ENCODE measurements at regions not wholly inside any gene's neighbourhood (a gene's known extent, or its start where the extent isn't known, plus 50 kb on each side); places are given as distances from the start of the nearest gene placed in this dataset.

DNA sequence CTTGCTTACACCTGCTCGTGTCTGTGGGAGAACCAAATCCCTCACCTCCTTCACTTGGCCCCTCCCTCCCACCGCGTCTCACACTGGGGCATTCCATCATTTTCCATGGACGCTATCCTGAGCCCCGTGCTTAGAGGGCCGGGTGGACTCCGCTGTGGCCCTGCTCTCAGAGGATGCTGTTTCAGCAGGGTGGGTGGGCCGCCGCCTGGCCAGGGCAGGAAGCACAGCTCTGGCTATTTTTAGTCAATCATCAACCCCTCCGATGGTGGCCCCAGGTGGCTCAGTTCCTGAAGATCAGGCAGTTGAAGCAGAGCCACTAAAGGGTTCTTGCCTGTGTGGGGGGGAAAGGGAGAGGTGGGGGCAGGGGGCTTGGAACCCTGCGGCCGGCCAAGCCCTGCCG lies 230.3 kb downstream of the ENGASE start:
- DNase-seq, result no peak

DNA sequence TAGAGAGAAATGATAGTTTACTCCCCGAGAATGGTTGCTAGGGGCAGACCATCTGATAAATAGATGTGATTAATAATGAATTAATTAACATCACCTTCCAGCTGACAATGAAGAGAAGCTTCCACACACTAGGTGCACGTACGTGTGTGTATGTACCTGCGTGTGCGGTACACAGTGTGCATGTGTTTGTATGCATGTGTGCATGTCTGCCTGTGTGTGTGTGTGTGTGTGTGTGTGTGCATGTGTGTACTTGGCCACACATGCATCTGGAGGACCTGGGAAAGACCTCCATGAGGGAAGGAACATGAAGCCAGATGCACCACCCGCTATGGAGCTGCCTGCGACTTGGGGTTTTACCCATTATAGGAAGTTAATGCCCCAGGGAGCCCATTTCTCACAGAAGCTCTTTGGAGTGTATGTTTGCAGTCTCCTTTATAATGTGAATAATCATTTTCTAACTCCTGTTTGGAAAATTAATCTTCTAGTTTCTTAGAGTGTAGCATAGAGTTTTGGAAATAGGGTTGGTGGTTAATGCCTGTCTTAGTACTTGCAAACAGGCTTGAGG lies 229.1 kb downstream of the ENGASE start:
- no peak for DNase-seq

DNA sequence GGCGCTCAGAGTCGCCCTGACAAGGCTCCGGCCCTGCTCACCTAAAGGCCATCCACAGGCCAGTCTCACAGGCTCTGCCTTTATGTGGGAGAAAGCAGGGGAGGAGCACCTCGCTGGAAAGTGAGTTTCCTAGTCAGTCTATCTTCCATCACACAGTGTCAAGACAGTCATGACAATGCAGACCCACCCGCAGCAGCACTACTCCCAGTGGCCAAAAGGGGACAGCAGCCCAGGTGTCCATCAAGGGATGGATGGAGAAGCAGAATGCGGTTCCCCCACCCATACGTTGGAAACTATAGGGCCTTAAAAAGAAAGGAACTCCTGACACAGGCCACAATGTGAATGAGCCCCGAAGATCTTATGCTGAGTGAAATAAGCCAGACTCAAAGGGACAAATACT lies 226.8 kb downstream of the ENGASE start:
- no peak for DNase-seq

DNA sequence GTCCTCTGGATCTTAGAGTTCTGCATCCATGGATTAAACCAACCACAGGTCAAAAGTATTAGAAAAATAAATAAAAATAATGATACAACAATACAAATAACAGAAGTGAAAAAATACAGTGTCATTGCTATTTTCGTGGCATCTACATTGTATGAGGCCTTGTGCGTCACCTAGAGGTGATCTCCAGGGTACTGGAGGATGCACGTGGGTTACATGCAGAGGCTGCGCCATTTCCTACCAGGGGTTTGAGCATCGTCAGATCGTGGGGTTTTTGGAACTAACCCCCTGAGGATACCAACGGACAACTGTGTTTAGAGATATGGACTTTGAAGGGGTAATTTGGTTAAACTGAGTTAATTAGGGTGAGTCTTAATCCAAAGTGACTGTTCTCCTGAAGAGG lies 224.7 kb downstream of the ENGASE start:
- DNase-seq, result no peak

DNA sequence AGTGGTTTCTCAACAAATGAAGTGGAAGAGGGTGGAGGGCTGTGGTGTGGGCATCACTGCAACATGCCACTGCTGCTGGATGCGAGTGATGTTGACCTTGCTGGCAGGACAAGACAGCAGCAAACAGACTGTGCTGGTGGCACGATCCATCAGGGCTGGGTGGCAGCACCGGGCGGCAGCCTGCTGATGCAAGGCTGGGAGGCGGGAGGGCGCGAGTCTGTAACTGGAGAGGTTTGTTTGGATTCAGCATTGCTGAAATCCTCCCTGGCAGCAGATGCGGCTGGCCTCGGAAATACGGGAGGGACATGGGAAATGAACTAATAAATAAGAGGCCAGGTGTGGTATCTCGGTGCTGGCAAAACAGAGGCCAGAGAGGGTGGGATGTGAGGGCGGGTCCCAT lies 224.2 kb downstream of the ENGASE start:
- DNase-seq, result no peak

DNA sequence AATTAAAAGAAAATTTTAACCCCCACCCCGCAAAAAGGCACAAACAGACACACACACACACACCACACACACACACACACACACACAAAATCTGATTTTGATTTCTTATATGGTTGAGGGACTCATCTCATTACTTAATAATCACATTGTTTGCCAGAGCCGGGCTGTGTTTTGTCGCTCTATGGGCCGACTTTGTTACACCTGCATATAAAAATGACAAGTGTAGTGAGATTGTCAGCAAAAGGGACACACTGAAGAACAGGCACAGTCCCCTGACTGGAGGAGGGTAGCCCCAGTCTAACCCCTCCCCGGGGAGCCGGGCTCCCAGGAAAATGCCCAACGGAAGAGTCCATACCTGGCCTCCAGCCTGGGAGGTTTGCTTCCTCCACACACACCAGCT lies 221.6 kb downstream of the ENGASE start:
- no peak for DNase-seq

DNA sequence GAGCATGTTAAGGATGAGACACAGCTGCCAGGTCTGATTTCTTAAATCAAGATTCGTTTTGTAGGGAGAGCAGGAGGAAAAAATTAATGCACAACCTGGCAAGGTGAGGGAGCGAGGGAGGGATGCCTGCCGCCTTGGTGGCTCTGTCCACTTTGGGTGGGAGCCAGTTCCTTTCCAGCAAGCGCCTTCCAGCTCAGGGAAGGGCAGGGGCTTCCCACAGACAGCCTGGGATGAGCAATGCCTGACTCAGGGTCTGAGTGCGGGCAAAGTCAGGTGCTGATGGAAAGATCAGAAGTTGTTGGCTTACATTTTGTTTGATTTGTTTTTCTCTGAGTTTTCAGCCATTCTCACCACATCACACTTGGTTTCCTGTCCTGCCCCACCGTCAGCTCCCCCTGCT lies 220.7 kb downstream of the ENGASE start:
- no peak for DNase-seq

DNA sequence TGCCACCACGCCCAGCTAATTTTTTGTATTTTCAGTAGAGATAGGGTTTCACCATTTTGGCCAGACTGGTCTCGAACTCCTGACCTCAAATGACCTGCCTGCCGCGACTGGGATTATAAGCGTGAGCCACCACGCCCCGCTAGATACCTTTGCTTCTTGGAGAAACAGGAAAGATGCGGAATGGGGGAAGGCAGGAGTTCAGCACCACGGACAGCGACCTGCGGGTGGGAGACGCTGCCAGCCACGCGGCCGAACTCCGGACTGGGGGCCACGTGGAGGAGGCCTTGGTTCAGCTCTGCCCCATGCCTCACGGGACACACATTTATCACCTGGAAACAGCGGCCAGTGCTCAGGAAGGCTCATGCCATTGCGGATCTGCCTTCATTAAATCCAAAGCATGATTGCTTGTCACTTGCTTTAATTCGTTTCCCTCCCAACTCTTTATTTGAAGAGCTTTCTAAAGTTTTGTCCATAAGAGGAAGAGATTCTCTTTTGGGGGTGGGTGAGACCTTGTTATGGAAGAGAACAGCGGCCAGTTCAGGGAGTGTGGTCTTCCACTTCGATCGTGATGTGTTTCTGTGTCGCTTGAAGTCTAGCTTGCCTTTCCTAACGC lies 219.9 kb downstream of the ENGASE start:
- DNase-seq, result no peak

DNA sequence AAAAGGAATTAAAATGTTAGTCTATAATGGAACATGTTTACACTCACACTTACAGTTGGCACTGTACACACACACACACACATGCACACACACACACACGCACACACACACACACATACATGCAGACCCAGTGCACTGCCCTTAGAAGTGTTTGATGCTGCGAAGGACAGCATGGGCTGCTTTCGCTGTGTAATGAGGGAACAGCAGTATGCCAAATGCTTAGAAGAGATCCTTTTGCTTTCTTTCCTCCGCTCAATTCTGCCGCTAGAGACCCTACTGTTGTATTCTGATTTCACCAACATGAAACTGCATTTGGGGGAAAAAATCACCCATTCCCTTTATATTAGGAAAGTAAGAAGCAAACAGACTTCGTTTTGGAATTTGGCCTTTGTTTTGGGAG lies 217.9 kb downstream of the ENGASE start:
- DNase-seq, result no peak

DNA sequence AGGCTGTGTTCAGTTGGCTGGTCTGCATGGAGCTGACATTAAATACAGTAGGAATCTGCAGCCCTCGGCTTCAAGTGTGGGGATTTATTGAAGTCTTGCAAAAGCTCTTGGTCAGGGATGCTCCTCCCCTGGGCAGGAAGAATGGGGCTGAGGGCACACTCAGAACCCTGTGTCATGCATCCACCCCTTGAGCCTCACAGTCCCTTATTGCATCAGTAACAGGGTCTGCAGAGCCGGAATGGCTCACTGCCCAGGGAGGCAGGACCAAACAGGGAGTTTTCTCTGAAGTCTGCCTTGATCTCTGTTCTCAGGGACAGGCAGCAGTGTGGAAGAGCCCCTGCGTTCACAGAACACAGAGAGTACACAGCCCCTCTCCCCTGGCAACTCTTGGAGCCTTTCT lies 216.8 kb downstream of the ENGASE start:
- no peak for DNase-seq

DNA sequence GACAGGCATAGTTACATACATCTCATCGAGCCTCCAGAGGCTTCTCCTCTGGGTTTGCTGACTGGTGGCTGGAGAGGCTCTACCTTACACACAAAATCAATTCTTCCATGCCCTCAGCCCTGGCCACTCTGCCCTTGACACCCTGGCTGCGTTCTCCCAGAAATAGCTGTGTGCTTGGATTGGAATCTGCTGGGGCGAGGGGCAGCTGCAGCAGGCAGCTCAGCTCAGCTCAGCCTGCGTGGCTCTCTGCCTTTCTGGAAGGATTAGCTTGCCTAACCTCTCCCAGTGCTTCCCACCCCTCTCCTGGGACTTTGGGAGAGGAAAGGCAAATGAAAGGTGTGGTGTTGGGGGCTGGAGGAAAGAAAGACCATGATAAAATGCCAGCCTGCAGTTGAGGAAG lies 216.1 kb downstream of the ENGASE start:
- no peak for DNase-seq

DNA sequence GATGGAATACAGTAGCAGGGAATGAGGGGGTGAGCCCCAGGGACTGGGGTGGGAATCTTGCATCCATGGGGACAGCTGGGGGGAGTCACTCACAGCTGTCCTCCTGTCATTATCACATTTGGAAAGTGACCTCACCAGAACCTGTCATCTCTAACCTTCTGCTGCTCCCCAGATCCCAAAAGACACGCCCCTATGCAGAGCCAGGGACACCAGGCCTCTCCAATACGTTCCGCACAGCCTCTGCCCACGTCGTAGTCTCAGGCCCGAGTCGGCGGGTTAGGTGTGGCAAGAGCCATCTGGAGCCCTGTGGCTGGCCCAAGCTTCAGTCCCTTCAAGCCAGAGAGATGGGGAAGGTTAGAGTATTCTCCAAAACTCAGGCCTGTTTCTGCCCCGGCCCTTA lies 214.3 kb downstream of the ENGASE start:
- DNase-seq, result no peak

DNA sequence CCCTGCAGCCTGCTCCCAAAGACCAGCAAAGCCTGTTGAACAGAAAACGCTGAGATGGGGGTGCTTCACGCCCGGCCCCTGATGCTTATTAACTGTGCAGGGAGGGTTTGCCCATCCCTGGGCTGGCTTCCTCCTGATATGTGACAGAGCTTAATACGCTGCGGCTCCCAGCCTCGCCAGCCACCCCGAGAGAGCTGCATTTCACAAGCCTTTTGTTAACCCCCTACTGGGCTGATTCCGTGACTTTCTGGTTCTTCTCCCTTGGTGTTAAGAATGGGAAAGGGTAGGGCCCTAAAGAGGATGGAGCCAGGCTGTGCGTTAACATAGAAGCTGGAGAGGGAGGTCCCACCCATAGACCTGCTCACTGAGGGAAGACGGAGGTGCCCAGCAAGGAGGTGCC lies 211.8 kb downstream of the ENGASE start:
- DNase-seq, result no peak

DNA sequence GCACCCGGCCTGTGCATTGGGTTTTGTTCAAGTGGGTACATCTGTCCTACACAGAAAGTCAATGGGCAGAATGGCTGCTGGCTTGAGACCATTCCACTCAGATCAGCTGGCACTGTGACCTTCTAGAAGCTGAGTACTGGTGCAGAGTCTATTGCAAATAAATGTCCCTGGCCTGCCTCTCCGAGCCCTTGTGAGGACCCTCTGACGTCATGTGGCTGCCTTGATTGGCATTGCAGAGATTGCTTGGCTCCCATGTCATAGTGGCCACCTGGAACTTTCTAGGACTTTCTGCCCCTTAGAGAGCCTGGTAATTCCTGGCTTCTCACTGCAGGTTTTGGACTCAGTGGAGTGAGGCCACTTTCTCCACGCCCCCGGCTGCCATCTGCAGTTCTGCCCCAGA lies 211.3 kb downstream of the ENGASE start:
- no peak for DNase-seq

DNA sequence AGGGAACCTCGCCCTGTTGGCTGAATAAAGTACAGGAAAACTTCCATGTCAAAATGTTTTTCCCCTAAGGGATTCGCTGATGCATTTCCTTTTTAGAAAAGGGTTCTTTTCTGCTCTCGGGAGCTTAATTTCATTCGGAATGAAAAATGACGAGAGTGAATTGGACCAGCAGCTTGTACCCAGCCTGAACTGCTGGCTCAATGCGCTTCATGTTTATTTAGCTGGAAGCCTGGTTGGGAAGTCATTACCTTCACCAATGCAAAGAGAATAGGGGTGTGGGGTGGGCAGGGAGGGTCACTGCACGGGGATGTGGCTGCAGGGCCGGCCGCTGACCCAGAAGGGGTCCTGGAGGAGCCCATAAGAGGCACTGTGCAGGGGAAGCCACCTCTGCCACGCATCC lies 207.7 kb downstream of the ENGASE start:
- DNase-seq, result no peak

DNA sequence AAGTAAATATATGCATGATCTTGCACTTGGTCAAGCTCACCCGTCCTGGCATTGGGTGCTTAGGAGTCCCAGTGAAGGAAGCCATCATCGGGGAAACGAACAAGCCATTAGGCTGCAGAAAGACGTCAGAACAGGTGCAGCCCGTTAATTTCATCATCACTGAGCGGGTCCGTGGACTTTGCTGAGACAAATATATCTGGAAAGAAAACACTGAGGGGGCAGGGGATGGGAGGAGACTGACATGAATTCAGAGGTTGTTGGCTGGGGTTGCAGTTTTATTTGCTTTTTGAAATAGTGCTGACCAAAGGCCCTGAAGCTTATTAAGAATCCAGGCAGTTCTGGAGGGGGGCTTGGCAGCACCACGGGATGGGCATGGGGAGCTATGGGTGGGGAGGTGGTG lies 207.2 kb downstream of the ENGASE start:
- DNase-seq, result no peak

DNA sequence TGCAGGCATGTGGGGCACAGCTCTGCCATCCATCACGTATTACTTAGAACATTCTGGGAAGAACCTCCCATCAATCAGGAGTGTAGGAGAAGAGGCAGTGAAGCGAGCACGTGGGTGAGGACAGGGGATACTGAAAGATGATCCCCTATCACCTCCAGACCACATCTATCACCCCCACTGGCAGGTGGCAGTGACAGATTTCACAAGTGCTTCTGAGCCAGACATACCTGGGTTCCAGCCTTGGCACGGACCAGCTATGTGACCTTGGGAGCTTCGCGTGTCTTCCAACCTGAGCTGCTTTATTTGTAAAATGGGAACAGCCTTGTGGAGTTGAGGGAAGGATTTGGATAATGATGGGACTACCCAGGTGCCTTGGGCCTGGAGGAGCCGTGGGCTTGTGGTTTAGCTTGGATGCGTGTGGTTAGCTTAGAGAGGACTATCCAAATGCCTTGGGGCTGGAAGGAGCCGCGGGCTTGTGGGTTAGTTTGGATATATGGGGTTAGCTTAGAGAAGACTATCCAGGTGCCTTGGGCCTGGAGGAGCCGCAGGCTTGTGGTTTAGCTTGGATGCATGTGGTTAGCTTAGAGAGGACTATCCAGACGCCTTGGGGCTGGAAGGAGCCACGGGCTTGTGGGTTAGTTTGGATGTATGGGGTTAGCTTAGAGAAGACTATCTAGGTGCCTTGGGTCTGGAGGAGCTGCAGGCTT lies 206.4 kb downstream of the ENGASE start:
- DNase-seq, result no peak

DNA sequence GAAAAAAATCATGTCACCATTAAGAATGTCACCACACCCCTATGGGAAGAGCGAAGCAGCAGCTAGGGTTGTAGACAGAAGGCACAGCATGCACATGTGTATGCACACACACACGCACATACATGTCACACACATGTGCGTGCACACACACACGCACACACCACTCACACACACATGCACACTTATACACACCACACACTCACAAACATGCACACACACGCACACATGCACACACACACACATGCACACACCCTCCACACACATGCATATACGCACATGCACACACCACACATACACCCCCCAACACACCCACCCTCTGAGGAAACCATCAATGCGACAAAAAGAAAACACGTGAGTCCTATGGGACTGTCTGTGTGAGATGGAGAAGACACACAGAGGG lies 205.4 kb downstream of the ENGASE start:
- no peak for DNase-seq

DNA sequence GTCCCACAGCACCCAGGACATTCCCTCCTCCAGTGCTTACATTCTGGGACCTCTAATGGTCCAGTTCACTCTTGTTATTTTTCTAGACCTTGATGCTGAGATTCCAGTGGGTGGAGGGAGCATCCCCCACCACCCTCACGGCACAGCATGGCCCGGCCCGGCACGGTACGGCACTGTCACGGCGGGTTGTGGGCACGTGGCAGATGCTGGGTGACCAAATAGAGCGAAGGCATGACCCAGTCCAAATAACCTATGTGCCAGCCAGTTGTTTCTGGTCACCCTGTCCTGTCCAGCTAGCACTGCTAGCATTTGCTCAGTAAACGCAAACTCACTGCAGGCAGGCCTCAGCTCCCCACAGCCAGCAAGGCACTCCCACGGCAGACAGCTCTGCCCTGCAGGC lies 204.7 kb downstream of the ENGASE start:
- DNase-seq, result no peak

DNA sequence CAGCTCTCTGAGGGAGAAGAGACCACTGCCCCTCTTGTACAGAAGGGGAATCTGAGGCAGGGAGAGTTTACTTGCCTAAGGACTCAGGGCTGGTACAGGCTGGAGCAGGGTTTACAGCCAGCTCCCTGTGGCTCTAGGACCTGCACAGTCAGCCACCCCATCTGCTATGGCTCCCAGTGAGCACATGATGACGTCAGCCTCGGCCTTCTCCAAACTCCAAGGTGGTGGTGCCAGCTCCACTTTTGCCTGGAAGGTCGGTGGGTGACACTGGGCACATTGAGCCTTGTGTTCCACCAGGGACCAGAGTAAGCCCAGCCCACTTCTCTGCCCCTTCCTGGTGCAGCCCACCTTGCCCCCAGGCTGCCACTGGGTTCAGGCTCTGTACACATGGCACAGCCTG lies 202.2 kb downstream of the ENGASE start:
- DNase-seq, result no peak

DNA sequence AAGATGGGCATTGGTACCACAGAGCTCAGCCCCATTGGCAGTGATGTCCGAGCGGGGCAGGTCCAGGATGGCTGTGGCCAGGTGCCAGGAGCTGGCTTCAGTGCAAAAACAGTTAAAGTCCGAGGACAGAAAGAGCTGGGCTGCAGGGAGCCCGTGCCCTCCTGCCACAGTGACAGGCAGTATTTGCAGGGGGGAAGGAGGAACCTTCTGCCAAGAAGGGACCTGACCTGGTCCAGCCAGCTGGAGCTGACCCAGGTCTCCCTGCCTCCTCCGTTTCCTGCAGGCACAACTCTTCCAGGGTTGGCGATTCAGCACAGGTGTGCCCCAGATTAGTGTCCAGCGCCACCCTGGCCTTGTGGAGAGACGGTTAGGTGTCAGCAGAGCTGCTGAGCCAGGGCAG lies 199.0 kb downstream of the ENGASE start:
- DNase-seq, result no peak

DNA sequence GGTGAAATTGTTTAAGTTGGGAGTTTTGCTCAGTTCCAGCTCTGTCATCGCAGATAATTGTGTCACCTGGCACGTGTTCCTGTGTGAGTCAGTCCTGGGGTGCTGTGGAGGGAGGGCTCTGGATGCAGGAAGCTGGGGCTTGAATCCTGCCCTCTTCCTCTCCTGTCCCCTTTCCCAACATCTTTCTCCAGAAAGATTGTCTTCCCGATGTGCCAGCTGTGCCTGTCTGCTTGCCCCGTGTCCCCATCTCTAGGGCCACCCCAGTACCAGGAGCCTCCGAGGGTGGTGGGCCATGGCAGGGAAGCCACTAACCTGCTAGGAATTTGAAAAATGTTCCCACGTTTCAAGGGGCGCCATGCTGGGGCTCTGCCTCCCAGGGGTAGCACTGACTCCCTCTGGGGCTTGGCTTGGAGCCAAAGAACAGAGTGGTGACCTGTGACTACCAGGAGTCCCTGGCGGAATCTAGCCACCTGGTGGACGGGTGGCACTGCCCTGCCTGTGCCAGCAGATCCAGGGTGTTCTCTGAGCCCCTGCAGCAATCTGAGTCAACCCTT lies 198.1 kb downstream of the ENGASE start:
- no peak for DNase-seq

DNA sequence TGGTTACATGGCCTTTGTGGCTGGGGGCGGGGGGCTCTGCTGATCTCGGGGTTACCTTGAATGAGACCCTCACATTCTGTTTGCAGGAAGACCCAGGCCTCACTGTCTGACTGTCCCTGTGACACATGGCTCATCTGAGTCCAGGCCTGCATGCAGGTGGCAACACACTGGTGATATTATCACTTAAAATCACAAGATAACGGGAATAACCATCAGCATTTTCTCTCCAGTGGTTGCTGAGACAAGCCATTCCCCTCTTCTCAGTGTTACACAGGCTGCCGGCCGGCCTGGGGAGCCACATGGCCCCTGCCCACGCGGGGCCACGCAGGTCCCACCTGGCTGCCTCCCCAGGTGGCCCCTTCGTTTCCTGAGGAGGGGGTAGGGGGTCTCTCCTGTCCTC lies 197.6 kb downstream of the ENGASE start:
- no peak for DNase-seq

DNA sequence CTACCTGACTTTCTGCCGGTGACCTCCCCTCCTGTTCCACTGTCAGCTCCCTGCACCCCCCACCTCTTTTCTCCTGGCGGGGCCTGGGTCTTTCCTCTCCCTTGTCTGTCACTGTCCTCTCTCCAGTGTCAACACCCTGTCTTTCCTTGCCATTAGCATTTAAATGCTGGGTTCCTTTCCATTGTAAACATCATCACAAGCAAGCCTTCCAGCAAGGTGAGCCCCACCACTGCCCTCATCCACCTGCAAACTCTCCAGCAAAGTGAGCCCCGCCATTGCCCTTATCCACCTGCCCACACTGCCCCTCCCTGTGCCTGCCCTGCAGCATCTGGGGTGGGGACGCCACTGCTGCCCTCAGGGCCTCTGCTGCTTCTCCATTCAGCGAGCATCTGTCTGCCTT lies 195.0 kb downstream of the ENGASE start:
- no peak for DNase-seq

DNA sequence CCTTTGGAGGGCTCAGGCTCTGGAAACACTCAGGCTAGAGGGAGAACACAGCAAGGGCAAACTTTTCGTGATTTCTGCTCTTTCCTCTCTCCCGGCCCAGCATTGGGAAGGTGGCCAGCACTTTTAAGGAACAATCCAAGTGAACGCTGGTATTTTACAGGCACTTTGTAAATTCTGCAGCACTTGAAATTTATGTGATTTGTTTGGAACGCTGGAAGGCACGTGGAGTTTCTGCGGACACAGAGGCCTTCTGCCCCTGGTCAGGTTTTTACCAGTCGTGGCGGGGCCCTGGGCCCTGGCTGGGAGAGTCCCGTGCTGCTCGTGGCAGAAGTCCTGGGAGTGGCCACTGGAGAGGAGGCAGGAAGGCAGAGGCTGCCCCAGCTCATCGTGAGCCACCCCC lies 188.6 kb downstream of the ENGASE start:
- DNase-seq, result no peak

Data from NCI-H774 (cell line).